ENCODE measurements at regions not wholly inside any gene's neighbourhood (a gene's known extent, or its start where the extent isn't known, plus 50 kb on each side); places are given as distances from the start of the nearest gene placed in this dataset.
"Not testable (repeated sequence)": the region's sequence is repeated elsewhere in the genome, so short reads cannot be mapped to it uniquely, and the experiment has no call there.

DNA sequence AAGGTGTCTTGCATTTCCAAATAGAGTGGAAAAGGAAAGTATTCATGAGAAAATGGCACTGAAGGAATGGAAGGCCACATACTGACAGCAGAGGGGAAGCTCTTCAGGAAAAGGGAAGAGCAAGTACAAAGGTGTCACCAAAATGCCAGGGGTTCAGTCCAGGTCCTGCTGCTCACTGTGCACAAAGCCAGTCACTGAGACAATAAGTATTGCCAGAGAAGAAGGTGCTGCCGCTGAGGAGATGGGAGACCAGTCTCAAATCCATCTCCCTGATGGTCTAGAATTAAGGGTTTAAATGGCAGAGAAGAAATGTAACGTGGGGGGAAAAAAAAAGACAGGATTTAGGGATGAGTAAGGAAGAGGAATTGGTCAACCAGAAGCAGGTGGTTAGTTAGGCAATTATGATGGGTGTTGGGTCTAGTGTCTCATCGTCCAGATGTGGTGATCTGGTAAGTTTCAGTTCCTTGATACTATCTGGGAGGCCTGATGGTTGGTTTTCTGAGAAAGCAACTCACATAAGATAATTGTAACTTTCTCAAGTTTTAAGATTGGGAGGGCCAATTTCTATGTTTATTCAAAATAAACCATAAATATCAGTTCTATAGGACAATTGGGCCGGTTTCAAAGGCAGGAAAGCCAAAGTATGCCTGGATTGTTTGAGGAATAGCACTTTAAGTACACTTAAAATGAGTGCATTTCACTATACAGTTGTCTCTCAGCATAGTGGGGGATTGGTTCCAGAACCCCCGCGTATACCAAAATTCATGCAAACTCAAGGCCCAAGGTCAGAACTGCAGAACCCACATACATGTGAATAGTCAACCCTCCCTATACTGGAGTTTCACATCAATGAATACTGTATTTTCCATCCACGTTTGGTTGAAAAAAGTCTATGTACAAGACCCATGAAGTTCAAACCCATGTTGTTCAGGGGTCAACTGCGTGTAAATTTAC lies 109.1 kb upstream of the DNAJC10 start:
- TF ChIP-seq, protein P1, sequence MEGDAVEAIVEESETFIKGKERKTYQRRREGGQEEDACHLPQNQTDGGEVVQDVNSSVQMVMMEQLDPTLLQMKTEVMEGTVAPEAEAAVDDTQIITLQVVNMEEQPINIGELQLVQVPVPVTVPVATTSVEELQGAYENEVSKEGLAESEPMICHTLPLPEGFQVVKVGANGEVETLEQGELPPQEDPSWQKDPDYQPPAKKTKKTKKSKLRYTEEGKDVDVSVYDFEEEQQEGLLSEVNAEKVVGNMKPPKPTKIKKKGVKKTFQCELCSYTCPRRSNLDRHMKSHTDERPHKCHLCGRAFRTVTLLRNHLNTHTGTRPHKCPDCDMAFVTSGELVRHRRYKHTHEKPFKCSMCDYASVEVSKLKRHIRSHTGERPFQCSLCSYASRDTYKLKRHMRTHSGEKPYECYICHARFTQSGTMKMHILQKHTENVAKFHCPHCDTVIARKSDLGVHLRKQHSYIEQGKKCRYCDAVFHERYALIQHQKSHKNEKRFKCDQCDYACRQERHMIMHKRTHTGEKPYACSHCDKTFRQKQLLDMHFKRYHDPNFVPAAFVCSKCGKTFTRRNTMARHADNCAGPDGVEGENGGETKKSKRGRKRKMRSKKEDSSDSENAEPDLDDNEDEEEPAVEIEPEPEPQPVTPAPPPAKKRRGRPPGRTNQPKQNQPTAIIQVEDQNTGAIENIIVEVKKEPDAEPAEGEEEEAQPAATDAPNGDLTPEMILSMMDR (IDR thresholded peaks at IDR 0.05; ENCODE audit: unreplicated experiment): no peak
- DNase-seq (ENCODE audit: low spot score, unreplicated experiment): no peak
- no peaks in the 10 kb centered on the region for H3K27me3 Mint-ChIP-seq

DNA sequence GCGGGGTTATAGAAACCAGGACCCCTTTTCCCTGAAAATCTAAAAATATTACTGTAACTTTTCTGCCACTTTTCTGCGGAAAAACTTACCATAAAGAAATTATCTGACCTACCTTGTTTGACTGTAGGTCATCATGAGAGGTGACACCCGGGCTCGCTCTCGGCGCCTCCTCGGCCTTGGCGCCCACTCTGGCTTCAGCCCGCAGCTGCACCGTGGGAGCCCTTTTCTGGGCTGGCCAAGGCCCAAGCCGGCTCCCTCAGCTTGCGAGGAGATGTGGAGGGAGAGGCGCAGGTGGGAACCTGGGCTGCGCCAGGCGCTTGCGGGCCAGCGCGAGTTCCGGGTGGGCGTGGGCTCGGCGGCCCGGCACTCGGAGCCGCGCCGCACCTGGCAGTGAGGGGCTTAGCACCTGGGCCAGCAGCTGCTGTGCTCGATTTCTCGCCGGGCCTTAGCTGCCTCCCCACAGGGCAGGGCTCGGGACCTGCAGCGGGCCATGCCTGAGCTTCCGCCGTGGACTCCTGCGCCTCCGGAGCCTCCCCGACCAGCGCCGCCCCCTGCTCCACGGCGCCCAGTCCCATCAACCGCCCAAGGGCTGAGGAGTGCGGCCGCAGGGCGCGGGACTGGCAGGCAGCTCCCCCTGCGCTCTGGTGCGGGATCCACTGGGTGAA lies 107.7 kb upstream of the DNAJC10 start:
- DNase-seq (ENCODE audit: low spot score, unreplicated experiment): no peak

More for the DNA sequence above, 109.1 kb upstream of the DNAJC10 start:
- peaks cover 3% of the 10 kb centered on the region for H3K36me3 Mint-ChIP-seq (ENCODE audit: insufficient read depth)
- H3K4me3 Mint-ChIP-seq (ENCODE audit: low read depth): no peak overlapping the region
- H3K4me1 Mint-ChIP-seq (ENCODE audit: low read depth): peaks cover 3% of the 10 kb centered on the region
- H3K9me3 Mint-ChIP-seq (ENCODE audit: low read depth): peaks cover 7% of the 10 kb centered on the region
- no peak overlapping the region for H3K27ac Mint-ChIP-seq

GRCh38 chr2:182609005-182609404 lies 107.1 kb upstream of the DNAJC10 start:
- not testable (repeated sequence) for H3K27me3 Mint-ChIP-seq; H3K27ac Mint-ChIP-seq; H3K36me3 Mint-ChIP-seq (ENCODE audit: insufficient read depth); H3K4me3 Mint-ChIP-seq (ENCODE audit: low read depth); DNase-seq (ENCODE audit: low spot score, unreplicated experiment); H3K4me1 Mint-ChIP-seq (ENCODE audit: low read depth); H3K9me3 Mint-ChIP-seq (ENCODE audit: low read depth)

More for the DNA sequence above, 107.7 kb upstream of the DNAJC10 start:
- Mint-ChIP-seq H3K27ac (no peak overlapping the region), H3K4me3 (ENCODE audit: low read depth) (no peak overlapping the region), H3K9me3 (ENCODE audit: low read depth) (peaks cover 7% of the 10 kb centered on the region), H3K36me3 (ENCODE audit: insufficient read depth) (peaks cover 3% of the 10 kb centered on the region), H3K4me1 (ENCODE audit: low read depth) (peaks cover 3% of the 10 kb centered on the region), H3K27me3 (no peaks in the 10 kb centered on the region)
- TF ChIP-seq, protein P1 (IDR thresholded peaks at IDR 0.05; ENCODE audit: unreplicated experiment): no peak

GRCh38 chr2:182610231-182610630 lies 105.8 kb upstream of the DNAJC10 start:
- H3K27me3 Mint-ChIP-seq: no peaks in the 10 kb centered on the region
- no peak for DNase-seq (ENCODE audit: low spot score, unreplicated experiment)
- no peak overlapping the region for H3K4me3 Mint-ChIP-seq (ENCODE audit: low read depth)
- peaks cover 3% of the 10 kb centered on the region for H3K36me3 Mint-ChIP-seq (ENCODE audit: insufficient read depth)
- H3K9me3 Mint-ChIP-seq (ENCODE audit: low read depth): peaks cover 7% of the 10 kb centered on the region
- H3K27ac Mint-ChIP-seq: no peak overlapping the region
- H3K4me1 Mint-ChIP-seq (ENCODE audit: low read depth): peaks cover 3% of the 10 kb centered on the region
- TF ChIP-seq, protein P1 (IDR thresholded peaks at IDR 0.05; ENCODE audit: unreplicated experiment): no peak

DNA sequence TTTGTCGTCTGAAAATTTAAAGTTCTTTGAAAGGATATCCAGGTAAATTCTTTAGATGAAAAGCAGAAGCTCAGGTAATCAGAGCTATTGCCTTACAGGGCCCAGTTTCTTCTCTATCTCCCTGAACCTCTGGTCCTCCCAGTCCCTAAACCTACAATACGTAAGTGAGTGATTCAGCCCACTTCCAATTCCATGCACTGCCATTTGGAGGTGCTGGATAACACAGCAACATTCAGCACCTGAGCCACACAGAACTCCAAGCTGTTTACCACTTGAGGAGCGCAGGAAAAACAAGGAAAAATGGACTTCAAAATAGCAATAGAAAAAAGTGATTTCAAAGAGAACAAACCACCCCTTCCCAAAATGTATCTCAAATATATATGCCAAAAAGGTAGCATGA lies 105.0 kb upstream of the DNAJC10 start:
- peaks cover 3% of the 10 kb centered on the region for H3K4me1 Mint-ChIP-seq (ENCODE audit: low read depth)
- peaks cover 7% of the 10 kb centered on the region for H3K9me3 Mint-ChIP-seq (ENCODE audit: low read depth)
- no peak overlapping the region for H3K4me3 Mint-ChIP-seq (ENCODE audit: low read depth)
- TF ChIP-seq, protein P1 (IDR thresholded peaks at IDR 0.05; ENCODE audit: unreplicated experiment): no peak
- H3K27me3 Mint-ChIP-seq: no peaks in the 10 kb centered on the region
- no peak for DNase-seq (ENCODE audit: low spot score, unreplicated experiment)
- H3K36me3 Mint-ChIP-seq (ENCODE audit: insufficient read depth): peaks cover 3% of the 10 kb centered on the region
- H3K27ac Mint-ChIP-seq: no peak overlapping the region
